Heart left ventricle (tissue), 13 donors: ENCODE measurements at regions not wholly inside any gene's neighbourhood (a gene's known extent, or its start where the extent isn't known, plus 50 kb on each side); places are given as distances from the start of the nearest gene placed in this dataset.

Experiments
- POLR2A ChIP-seq, 2 donors: fragments of 450-650 bp; IDR thresholded peaks; one replicate each; pipeline ENCODE4 v1.6.1; 2017; ENCODE audit warnings: antibody characterized with exemption in 2 of 2, mild to moderate bottlenecking in 2 of 2, moderate library complexity in 2 of 2
- TF ChIP-seq, protein P1 (sequence below), 12 donors: fragments of 200-600 bp; sonication (generic) in 4 of 12; IDR thresholded peaks; one replicate each; pipeline versions ENCODE4 v1.5.0 to v1.8.0; 2018 to 2022; ENCODE audit warnings: antibody characterized with exemption in 12 of 12, mild to moderate bottlenecking in 5 of 12
- donor health status: ischemic (EF 13 %, LVEDD 7.1; RV severe dilation, severe dysfunction).
- donor health status: DM: no; HTN: yes; CAD: no.
- donor health status: DM: no; HTN: no; CAD: no.
- donor health status: ischemic (EF 25% LVEDD 6.9; RV normal size, moderate dysfunction).
- donor health status: ischemic (EF 25% LVEDD 5.7; RV mildly dilated, moderate dysfunction).
- donor health status: ischemic (EF 35%, LVEDD 5.7; RV mildly dilated, moderate dysfunction).
- donor health status: nonischemic (EF 11% LVEDD 7.7; RV severe dilation, severe dysfunction).
- donor health status: DM: yes; HTN: yes; CAD: no.
- donor health status: PGD.
- donor health status: ischemic (EF 29% LVEDD 5.4; RV normal size, mild dysfunction).
- donor health status: nonischemic (EF 23%, LVEDD 6.1; RV moderate dilation, normal function).

DNA sequence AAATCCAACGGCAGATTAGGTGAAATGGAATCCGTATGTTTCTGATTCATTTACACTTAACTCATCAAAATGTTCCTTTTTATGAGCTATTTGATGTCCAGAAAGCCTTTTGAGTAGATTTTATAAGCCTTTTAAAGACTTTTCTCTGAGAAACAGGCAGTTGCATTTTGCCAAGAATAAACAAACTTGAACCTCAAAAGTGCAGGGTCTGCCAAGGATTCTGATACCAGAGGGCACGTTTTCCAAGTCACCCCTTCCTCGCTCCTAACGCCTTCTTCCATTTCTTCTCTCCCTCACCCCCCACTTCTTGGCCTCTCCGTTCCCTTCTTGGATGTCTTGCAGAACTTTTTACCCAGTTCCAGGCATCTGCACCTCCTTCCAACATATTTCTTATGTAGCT is 200.6 kb upstream of the TBX3 start:
- TF ChIP-seq POLR2A (IDR thresholded peaks at IDR 0.05), result no peak
- TF ChIP-seq, protein P1, sequence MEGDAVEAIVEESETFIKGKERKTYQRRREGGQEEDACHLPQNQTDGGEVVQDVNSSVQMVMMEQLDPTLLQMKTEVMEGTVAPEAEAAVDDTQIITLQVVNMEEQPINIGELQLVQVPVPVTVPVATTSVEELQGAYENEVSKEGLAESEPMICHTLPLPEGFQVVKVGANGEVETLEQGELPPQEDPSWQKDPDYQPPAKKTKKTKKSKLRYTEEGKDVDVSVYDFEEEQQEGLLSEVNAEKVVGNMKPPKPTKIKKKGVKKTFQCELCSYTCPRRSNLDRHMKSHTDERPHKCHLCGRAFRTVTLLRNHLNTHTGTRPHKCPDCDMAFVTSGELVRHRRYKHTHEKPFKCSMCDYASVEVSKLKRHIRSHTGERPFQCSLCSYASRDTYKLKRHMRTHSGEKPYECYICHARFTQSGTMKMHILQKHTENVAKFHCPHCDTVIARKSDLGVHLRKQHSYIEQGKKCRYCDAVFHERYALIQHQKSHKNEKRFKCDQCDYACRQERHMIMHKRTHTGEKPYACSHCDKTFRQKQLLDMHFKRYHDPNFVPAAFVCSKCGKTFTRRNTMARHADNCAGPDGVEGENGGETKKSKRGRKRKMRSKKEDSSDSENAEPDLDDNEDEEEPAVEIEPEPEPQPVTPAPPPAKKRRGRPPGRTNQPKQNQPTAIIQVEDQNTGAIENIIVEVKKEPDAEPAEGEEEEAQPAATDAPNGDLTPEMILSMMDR (IDR thresholded peaks at IDR 0.05), result no peak
